Stomach (tissue), 4 donors: ENCODE measurements at regions not wholly inside any gene's neighbourhood (a gene's known extent, or its start where the extent isn't known, plus 50 kb on each side); places are given as distances from the start of the nearest gene placed in this dataset.

Source experiments
- CTCF ChIP-seq, 7 experiments: fragments of 450-650 bp in 4 of 7; fragments of 200-600 bp in 3 of 7; sonication (generic) in 3 of 7; IDR thresholded peaks; one replicate each; pipeline ENCODE4 v1.5.1; 2016 to 2019; ENCODE audit warnings: antibody characterized with exemption in 7 of 7, control low read depth in 2 of 7, mild to moderate bottlenecking in 1 of 7
- EP300 ChIP-seq: sonication (generic); formaldehyde crosslinking; IDR thresholded peaks from one replicate; pipeline ENCODE4 v1.6.1; 2017; ENCODE audit warnings: antibody characterized with exemption
- POLR2A ChIP-seq, 4 donors: fragments of 450-650 bp; IDR thresholded peaks; one replicate each; pipeline ENCODE4 v1.6.1; 2016; ENCODE audit warnings: antibody characterized with exemption in 4 of 4, control low read depth in 2 of 4, mild to moderate bottlenecking in 1 of 4, moderate library complexity in 1 of 4

GRCh38 chr4:96016634-96017299, 176.9 kb downstream of the PDHA2 start:
- TF ChIP-seq CTCF (IDR thresholded peaks at IDR 0.05) (no peak), EP300 (no peak), POLR2A (IDR thresholded peaks at IDR 0.05) (no peak)
